Transverse colon (tissue), 4 donors: ENCODE measurements at regions not wholly inside any gene's neighbourhood (a gene's known extent, or its start where the extent isn't known, plus 50 kb on each side); places are given as distances from the start of the nearest gene placed in this dataset.

ENCODE experiments used
- DNase-seq: peaks from one replicate; pipeline ENCODE4 v3.0.0-alpha.2; 2019
- H3K27ac ChIP-seq, 4 donors: fragments of 200-600 bp; sonication (generic); 2 replicates each; pipeline ENCODE4 v1.5.1; 2016 to 2018; ENCODE audit warnings: inconsistent platforms in 4 of 4
- H3K27me3 ChIP-seq: fragments of 200-600 bp; sonication (generic); 2 replicates; pipeline ENCODE4 v1.5.1; 2017; ENCODE audit warnings: inconsistent platforms
- H3K36me3 ChIP-seq, 4 donors: fragments of 200-600 bp; sonication (generic); 2 replicates each; pipeline ENCODE4 v1.5.1; 2017 to 2019; ENCODE audit warnings: inconsistent platforms in 4 of 4
- H3K4me1 ChIP-seq, 4 donors: fragments of 200-600 bp; sonication (generic); 2 replicates each; pipeline ENCODE4 v1.5.1; 2017 to 2020; ENCODE audit warnings: inconsistent platforms in 4 of 4
- H3K4me3 ChIP-seq, 4 donors: fragments of 200-600 bp; sonication (generic); 1 replicate in 1 of 4; 2 replicates in 3 of 4; pipeline versions ENCODE4 v1.5.1 to v1.6.1; 2017 to 2019; ENCODE audit warnings: inconsistent platforms in 4 of 4
- H3K9me3 ChIP-seq, 2 donors: fragments of 200-600 bp; sonication (generic); 2 replicates each; pipeline ENCODE4 v1.5.1; 2017 to 2019; ENCODE audit warnings: inconsistent platforms in 2 of 2
- CTCF ChIP-seq, 5 experiments: fragments of 200-600 bp in 3 of 5; fragments of 450-650 bp in 2 of 5; sonication (generic) in 3 of 5; IDR thresholded peaks; 1 replicate in 2 of 5; 2 replicates in 3 of 5; pipeline ENCODE4 v1.5.1; 2016 to 2017; ENCODE audit warnings: antibody characterized with exemption in 5 of 5, inconsistent platforms in 3 of 5, mild to moderate bottlenecking in 2 of 5, moderate library complexity in 1 of 5
- EP300 ChIP-seq: sonication (generic); formaldehyde crosslinking; IDR thresholded peaks from one replicate; pipeline ENCODE4 v1.6.1; 2017; ENCODE audit warnings: antibody characterized with exemption, low read depth
- POLR2A ChIP-seq: fragments of 450-650 bp; IDR thresholded peaks from one replicate; pipeline ENCODE4 v1.6.1; 2016; ENCODE audit warnings: antibody characterized with exemption, mild to moderate bottlenecking, moderate library complexity
- POLR2AphosphoS5 ChIP-seq, 3 donors: sonication (generic); formaldehyde crosslinking; IDR thresholded peaks; one replicate each; pipeline ENCODE4 v1.6.1; 2016; ENCODE audit warnings: antibody characterized with exemption in 3 of 3
- WGBS, 2 donors: methylation state at CpG; one replicate each; pipeline ENCODE4 v1.1.5; 2018; ENCODE audit warnings: low coverage in 1 of 2; 5-methylcytosine and 5-hydroxymethylcytosine counted together
- in situ Hi-C, 4 donors: fragments of 200-750 bp; cut with MboI; loops; one replicate each; pipeline versions ENCODE4 v1.15.0 to v1.15.1; 2017; ENCODE audit warnings: low sequenced_read_pairs in 3 of 4, low pct_ligation_motif_present in 1 of 4, low pct_unique_long_range_greater_than_20kb in 1 of 4
- intact Hi-C: fragments of 100-400 bp; cut with DNase I; formaldehyde crosslinking; loops from one replicate; pipeline ENCODE4 v1.15.1; 2023; ENCODE audit warnings: low total_unique reads

DNA sequence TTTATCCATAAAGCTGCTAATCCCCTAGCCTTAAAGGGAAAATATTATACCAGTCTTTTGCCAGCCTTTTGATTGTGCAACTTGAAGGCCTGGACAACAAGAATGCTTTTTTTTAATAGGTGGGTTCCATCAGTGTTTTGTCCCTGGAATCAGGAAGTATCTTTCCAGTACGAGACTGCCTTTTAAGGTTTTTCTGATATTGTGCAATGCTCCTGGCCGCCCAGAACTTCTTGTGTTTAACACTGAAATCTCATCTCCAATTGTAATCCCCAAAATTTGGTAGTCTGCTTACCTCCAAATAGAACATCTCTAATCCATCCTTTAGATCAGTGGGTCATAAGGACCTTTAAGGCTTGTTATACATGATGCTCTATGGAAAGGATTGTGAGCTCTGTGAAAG is 256.7 kb downstream of the NAF1 start:
- 69 to 75% methylated on average over 2 of the region's 2 CpGs for WGBS, 2 donors
- Histone ChIP-seq H3K4me1 (no peaks in the 10 kb centered on the region), H3K4me3 (no peak overlapping the region), H3K27ac (no peak overlapping the region), H3K36me3 (no peaks in the 10 kb centered on the region), H3K27me3 (no peaks in the 10 kb centered on the region), H3K9me3 (no peaks in the 10 kb centered on the region)
- TF ChIP-seq POLR2AphosphoS5 (IDR thresholded peaks at IDR 0.05): no peak
- TF ChIP-seq CTCF (IDR thresholded peaks at IDR 0.05): no peak
- intact Hi-C loops: no loop called here
- no peak for DNase-seq
- in situ Hi-C loops: no loop called here

DNA sequence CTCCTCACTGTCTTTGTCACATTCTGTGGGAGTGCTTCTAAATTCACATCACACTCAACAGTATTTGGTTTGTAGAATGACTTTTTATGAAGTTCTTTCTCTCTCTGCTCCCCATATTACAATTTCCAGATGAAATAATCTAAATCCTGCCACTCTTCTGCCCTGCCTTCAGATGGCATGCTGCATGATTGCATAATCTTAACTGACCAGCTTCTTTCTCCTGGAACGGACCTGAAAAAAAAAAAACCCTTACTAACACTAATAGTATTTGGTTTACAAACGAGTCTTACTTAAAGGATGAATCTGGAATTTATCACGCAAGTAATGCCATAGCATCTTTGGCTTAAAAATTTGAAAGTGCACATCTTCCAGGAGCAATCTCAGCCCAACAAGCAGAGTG is 272.3 kb downstream of the NAF1 start:
- in situ Hi-C loops: no loop called here
- WGBS, 2 donors: 49 to 61% methylated on average over 3 of the region's 3 CpGs

DNA sequence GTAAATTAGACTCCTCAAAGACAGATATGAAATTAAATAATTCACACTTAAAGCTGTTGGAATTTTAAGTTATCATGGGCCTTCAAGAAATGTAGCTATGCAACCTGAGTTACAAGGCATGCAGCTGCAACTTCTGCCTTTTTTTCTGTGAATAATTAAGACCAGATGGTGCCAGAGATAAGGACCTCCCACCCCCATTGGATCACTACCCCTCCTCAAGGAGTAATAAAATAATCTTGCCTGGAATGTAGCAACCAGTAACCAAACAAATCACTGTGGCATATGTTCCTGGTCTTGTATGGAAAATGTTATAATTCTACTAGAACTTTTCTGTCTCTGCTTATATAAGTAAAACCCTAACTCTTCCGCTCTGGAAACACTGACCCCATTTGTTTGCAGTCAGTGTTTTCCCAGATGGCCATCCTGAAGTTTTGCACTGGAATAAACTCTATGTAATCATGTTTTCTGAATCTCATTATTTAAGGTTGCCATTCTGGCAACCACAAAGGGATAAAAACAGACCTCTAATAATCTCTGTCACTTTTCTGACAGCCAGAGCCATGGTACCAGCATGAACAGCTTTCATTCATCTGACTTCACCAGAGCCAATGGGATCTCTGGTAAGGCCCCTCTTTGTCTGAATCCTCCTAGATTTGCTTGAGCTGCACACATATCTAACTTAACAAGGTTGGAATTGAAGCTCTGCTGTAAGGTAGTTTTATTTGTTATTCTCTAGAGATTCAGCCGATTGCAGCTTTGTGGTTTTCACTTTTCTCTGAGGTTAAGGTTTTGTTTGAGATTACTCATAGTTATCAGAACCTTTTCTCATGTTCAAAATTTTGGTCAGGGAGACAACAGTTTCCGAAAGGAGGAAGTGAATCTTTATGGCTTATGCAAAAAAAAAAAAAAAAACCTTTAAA is 274.6 kb downstream of the NAF1 start:
- intact Hi-C loops: no loop called here
- WGBS, 2 donors: 41% methylated on average over 3 of the region's 3 CpGs
- in situ Hi-C loops: no loop called here
- H3K4me3 ChIP-seq: no peak overlapping the region
- H3K9me3 ChIP-seq: no peaks in the 10 kb centered on the region
- no peaks in the 10 kb centered on the region for H3K36me3 ChIP-seq
- H3K4me1 ChIP-seq: no peaks in the 10 kb centered on the region
- H3K27ac ChIP-seq: no peak overlapping the region
- no peak for DNase-seq
- no peaks in the 10 kb centered on the region for H3K27me3 ChIP-seq
- TF ChIP-seq EP300: no peak
- no peak for TF ChIP-seq CTCF (IDR thresholded peaks at IDR 0.05)
- TF ChIP-seq POLR2A: no peak
- no peak for TF ChIP-seq POLR2AphosphoS5 (IDR thresholded peaks at IDR 0.05)

More for the DNA sequence above, 272.3 kb downstream of the NAF1 start:
- Histone ChIP-seq H3K27ac (no peak overlapping the region), H3K9me3 (no peaks in the 10 kb centered on the region), H3K27me3 (no peaks in the 10 kb centered on the region), H3K4me1 (no peaks in the 10 kb centered on the region), H3K4me3 (no peak overlapping the region), H3K36me3 (no peaks in the 10 kb centered on the region)
- no peak for DNase-seq
- no peak for TF ChIP-seq POLR2AphosphoS5 (IDR thresholded peaks at IDR 0.05)
- no peak for TF ChIP-seq POLR2A
- no peak for TF ChIP-seq CTCF (IDR thresholded peaks at IDR 0.05)
- TF ChIP-seq EP300: no peak
- intact Hi-C loops: no loop called here

DNA sequence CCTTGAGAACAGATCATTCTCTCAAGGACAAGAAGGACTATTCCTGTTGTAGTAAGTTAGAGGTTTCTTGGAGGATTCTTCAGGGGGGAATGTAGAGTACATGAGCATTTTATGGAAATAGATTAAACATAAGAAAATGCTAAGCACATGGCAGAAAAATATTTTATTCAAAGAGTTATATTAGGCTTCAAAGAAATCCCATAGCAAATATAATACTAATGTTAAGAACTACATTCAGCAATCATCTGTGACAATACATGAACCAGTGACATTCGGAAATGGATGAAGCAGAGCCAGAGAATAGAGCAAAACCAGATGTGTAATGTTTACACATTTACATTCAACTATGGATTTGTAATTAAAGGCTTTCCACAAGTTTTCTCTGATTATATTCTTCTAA is 288.6 kb downstream of the NAF1 start:
- TF ChIP-seq POLR2AphosphoS5 (IDR thresholded peaks at IDR 0.05) (no peak), POLR2A (no peak), CTCF (IDR thresholded peaks at IDR 0.05) (no peak), EP300 (no peak)
- intact Hi-C loops (no loop called here), in situ Hi-C loops (no loop called here)
- Histone ChIP-seq H3K27ac (no peak overlapping the region), H3K36me3 (no peaks in the 10 kb centered on the region), H3K9me3 (no peaks in the 10 kb centered on the region), H3K4me1 (no peaks in the 10 kb centered on the region), H3K27me3 (no peaks in the 10 kb centered on the region), H3K4me3 (no peak overlapping the region)
- 58 to 70% methylated on average over 1 of the region's 1 CpG for WGBS, 2 donors
- DNase-seq: no peak
